GM19328 (cell line): ENCODE measurements at regions not wholly inside any gene's neighbourhood (a gene's known extent, or its start where the extent isn't known, plus 50 kb on each side); places are given as distances from the start of the nearest gene placed in this dataset.
"Not testable (repeated sequence)": the region's sequence is repeated elsewhere in the genome, so short reads cannot be mapped to it uniquely, and the experiment has no call there.

Experiments used
- ATAC-seq: cut with Tn5 transposase; IDR thresholded peaks from one replicate; pipeline ENCODE4 v1.9.1; 2021; ENCODE audit warnings: mild to moderate bottlenecking, moderate library complexity; ENCODE audit not compliant: unreplicated experiment

DNA sequence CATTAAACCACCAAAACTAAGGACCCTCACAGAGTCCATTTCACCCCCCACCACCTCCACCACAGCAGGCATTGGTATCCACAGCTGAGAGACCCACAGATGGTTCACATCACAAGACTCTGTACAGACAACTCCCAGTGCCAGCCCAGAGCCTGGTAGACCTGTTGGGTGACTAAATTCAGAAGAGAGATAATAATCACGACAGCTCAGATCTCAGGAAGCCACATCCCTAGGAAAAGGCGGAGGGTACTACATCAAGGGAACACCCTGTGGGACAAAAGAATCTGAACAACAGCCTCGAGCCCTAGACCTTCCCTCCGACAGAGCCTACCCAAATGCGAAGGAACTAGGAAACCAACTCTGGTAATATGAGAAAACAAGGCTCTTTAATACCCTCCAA lies 51.4 kb upstream of the TMEM45B start:
- ATAC-seq = not testable (repeated sequence)
